AG20443 (cell line): ENCODE measurements at regions not wholly inside any gene's neighbourhood (a gene's known extent, or its start where the extent isn't known, plus 50 kb on each side); places are given as distances from the start of the nearest gene placed in this dataset.

Experiments used
- DNase-seq: peaks from one replicate; pipeline ENCODE4 v3.0.0; 2012; ENCODE audit warnings: low spot score, mixed read lengths

- DNase-seq: no peak
Observed at GRCh38 chr5:174311121-174311520, 265.6 kb downstream of the NSG2 start.

GRCh38 chr5:174311531-174312269 lies 266.2 kb downstream of the NSG2 start:
- peak; percentile 92 for DNase-seq

- no peak for DNase-seq
Observed at GRCh38 chr5:174312270-174312617, 266.7 kb downstream of the NSG2 start.

- no peak for DNase-seq
Observed at GRCh38 chr5:174312641-174313040, 267.1 kb downstream of the NSG2 start.

- no peak for DNase-seq
Observed at GRCh38 chr5:174313615-174314014, 268.1 kb downstream of the NSG2 start.

- no peak for DNase-seq
Observed at GRCh38 chr5:174314261-174314660, 268.8 kb downstream of the NSG2 start.

- DNase-seq: no peak
Observed at GRCh38 chr5:174315471-174315870, 270.0 kb downstream of the NSG2 start.

GRCh38 chr5:174315871-174316270 lies 270.4 kb downstream of the NSG2 start:
- DNase-seq: no peak

GRCh38 chr5:174316326-174316725 lies 270.8 kb downstream of the NSG2 start:
- DNase-seq: no peak

- peak; percentile 86 for DNase-seq
Observed at GRCh38 chr5:174317256-174317894, 271.9 kb downstream of the NSG2 start.

GRCh38 chr5:174318578-174318977 lies 273.1 kb downstream of the NSG2 start:
- no peak for DNase-seq

GRCh38 chr5:174319551-174319950 lies 274.0 kb downstream of the NSG2 start:
- DNase-seq: no peak

- no peak for DNase-seq
Observed at GRCh38 chr5:174320051-174320450, 274.5 kb downstream of the NSG2 start.

- peak; percentile 50 for DNase-seq
Observed at GRCh38 chr5:174323878-174324281, 278.4 kb downstream of the NSG2 start.

GRCh38 chr5:174324680-174325079 lies 279.2 kb downstream of the NSG2 start:
- no peak for DNase-seq

GRCh38 chr5:174325431-174325830 lies 279.9 kb downstream of the NSG2 start:
- DNase-seq: no peak

GRCh38 chr5:174325961-174326360 lies 280.5 kb downstream of the NSG2 start:
- DNase-seq: no peak

GRCh38 chr5:174326372-174326771 lies 280.9 kb downstream of the NSG2 start:
- no peak for DNase-seq

GRCh38 chr5:174327317-174327864 lies 281.9 kb downstream of the NSG2 start:
- DNase-seq: peak; percentile 77

GRCh38 chr5:174327896-174328295 lies 282.4 kb downstream of the NSG2 start:
- DNase-seq: no peak

GRCh38 chr5:174328631-174329299 lies 283.3 kb downstream of the NSG2 start:
- no peak for DNase-seq

- peak; percentile 68 for DNase-seq
Observed at GRCh38 chr5:174329738-174330137, 284.2 kb downstream of the NSG2 start.
